A673 (cell line): ENCODE measurements at regions not wholly inside any gene's neighbourhood (a gene's known extent, or its start where the extent isn't known, plus 50 kb on each side); places are given as distances from the start of the nearest gene placed in this dataset.

ENCODE experiments used
- BruUV-seq: library from RNA; stranded (reverse); fragments of 400-500 nt; replicated peaks from 2 replicates; lab custom pipeline; 2021; lab: Mats Ljungman, UMichigan
- CTCF ChIA-PET: fragments of 300-600 bp; sonication (Branson Sonifier 250); formaldehyde crosslinking; loops from one replicate; lab custom pipeline; 2022; ENCODE audit warnings: antibody characterized with exemption; lab: Charles Lee
- POLR2A ChIA-PET: fragments of 300-600 bp; sonication (Branson Sonifier 250); formaldehyde crosslinking; loops from one replicate; lab custom pipeline; 2022; ENCODE audit warnings: antibody characterized with exemption; ENCODE audit not compliant: low non-redundant PET; lab: Charles Lee
- DNase-seq: peaks from one replicate; pipeline ENCODE4 v3.0.0-alpha.2; 2015; ENCODE audit warnings: low spot score
- H3K27ac ChIP-seq: fragments of 200-600 bp; sonication (generic); 2 replicates; pipeline ENCODE4 v1.5.1; 2016; ENCODE audit warnings: mixed run types, low read depth, mild to moderate bottlenecking, mixed read lengths, antibody characterized with exemption, low read length; ENCODE audit not compliant: poor library complexity, severe bottlenecking
- H3K27me3 ChIP-seq: fragments of 200-600 bp; sonication (generic); replicated peaks from 2 replicates; pipeline ENCODE4 v1.6.1; 2017; ENCODE audit warnings: mixed run types, low read depth, mild to moderate bottlenecking, mixed read lengths, antibody characterized with exemption, low read length; ENCODE audit not compliant: insufficient read depth, poor library complexity
- H3K36me3 ChIP-seq: fragments of 200-600 bp; sonication (generic); 2 replicates; pipeline ENCODE4 v1.6.1; 2016; ENCODE audit warnings: mixed run types, mild to moderate bottlenecking, mixed read lengths, antibody characterized with exemption, low read length; ENCODE audit not compliant: insufficient read depth, poor library complexity, severe bottlenecking
- H3K4me1 ChIP-seq: fragments of 200-600 bp; sonication (generic); 2 replicates; pipeline ENCODE4 v1.6.1; 2017; ENCODE audit warnings: mixed run types, mild to moderate bottlenecking, mixed read lengths, antibody characterized with exemption, low read length; ENCODE audit not compliant: insufficient read depth, poor library complexity, severe bottlenecking
- H3K4me3 ChIP-seq: fragments of 200-600 bp; sonication (generic); 2 replicates; pipeline ENCODE4 v1.5.1; 2016; ENCODE audit warnings: low read depth, mixed run types, mild to moderate bottlenecking, mixed read lengths, low read length; ENCODE audit not compliant: poor library complexity, severe bottlenecking
- H3K9me3 ChIP-seq: fragments of 200-600 bp; sonication (generic); 2 replicates; pipeline ENCODE4 v1.6.1; 2016; ENCODE audit warnings: mixed run types, low read depth, mild to moderate bottlenecking, mixed read lengths, antibody characterized with exemption, low read length; ENCODE audit not compliant: poor library complexity, severe bottlenecking
- CTCF ChIP-seq: fragments of 300-800, 200-600 bp; sonication (generic); conservative IDR thresholded peaks from 2 replicates; pipeline ENCODE4 v1.5.1; 2017; ENCODE audit warnings: low read depth, mild to moderate bottlenecking, antibody characterized with exemption, low read length, moderate library complexity, mixed read lengths
- EZH2 ChIP-seq: fragments of 200-600 bp; sonication (generic); IDR thresholded peaks from 2 replicates; pipeline ENCODE4 v1.6.1; 2017; ENCODE audit warnings: borderline replicate concordance, low read depth, mild to moderate bottlenecking, mixed read lengths, antibody characterized with exemption, low read length; ENCODE audit not compliant: poor library complexity, severe bottlenecking
- intact Hi-C: fragments of 100-400 bp; cut with micrococcal nuclease; formaldehyde crosslinking; loops from one replicate; pipeline ENCODE4 v1.10.0; 2022; ENCODE audit not compliant: unreplicated experiment

GRCh38 chr3:69490235-69490634 lies 104.3 kb upstream of the FRMD4B start:
- Histone ChIP-seq H3K27ac (no peak overlapping the region), H3K4me1 (no peaks in the 10 kb centered on the region), H3K27me3 (no peaks in the 10 kb centered on the region), H3K9me3 (no peaks in the 10 kb centered on the region), H3K36me3 (no peaks in the 10 kb centered on the region), H3K4me3 (no peak overlapping the region)
- intact Hi-C loops: no loop called here
- no peak for DNase-seq
- POLR2A ChIA-PET: no interaction called here
- TF ChIP-seq CTCF: no peak
- TF ChIP-seq EZH2: no peak
- BruUV-seq: no TSS peak
- CTCF ChIA-PET: no interaction called here

GRCh38 chr3:69488026-69488425 lies 102.1 kb upstream of the FRMD4B start:
- no peak for DNase-seq
- ChIA-PET CTCF (no interaction called here), POLR2A (no interaction called here)
- Histone ChIP-seq H3K4me3 (no peak overlapping the region), H3K36me3 (no peaks in the 10 kb centered on the region), H3K27ac (no peak overlapping the region), H3K4me1 (no peaks in the 10 kb centered on the region), H3K27me3 (no peaks in the 10 kb centered on the region), H3K9me3 (no peaks in the 10 kb centered on the region)
- no TSS peak for BruUV-seq
- TF ChIP-seq EZH2 (no peak), CTCF (no peak)
- intact Hi-C loops: no loop called here

GRCh38 chr3:69485489-69485888 lies 99.6 kb upstream of the FRMD4B start:
- DNase-seq: no peak
- no peak for TF ChIP-seq CTCF
- no peak for TF ChIP-seq EZH2
- intact Hi-C loops: no loop called here
- no peaks in the 10 kb centered on the region for H3K27me3 ChIP-seq
- H3K9me3 ChIP-seq: no peaks in the 10 kb centered on the region
- H3K4me1 ChIP-seq: no peaks in the 10 kb centered on the region
- H3K36me3 ChIP-seq: no peaks in the 10 kb centered on the region
- ChIA-PET CTCF (no interaction called here), POLR2A (no interaction called here)
- no peak overlapping the region for H3K27ac ChIP-seq
- no peak overlapping the region for H3K4me3 ChIP-seq
- no TSS peak for BruUV-seq
